A549 (cell line): ENCODE measurements at regions not wholly inside any gene's neighbourhood (a gene's known extent, or its start where the extent isn't known, plus 50 kb on each side); places are given as distances from the start of the nearest gene placed in this dataset.

Source experiments
- ATAC-seq, 2 experiments: fragments of 200-7000 bp in 1 of 2; fragments of >200 bp in 1 of 2; cut with Nextera tagmentation in 1 of 2; cut with Tn5 transposase in 1 of 2; 3 replicates each; pipeline versions ENCODE4 v1.8.0 to v1.9.1; 2018 to 2020; ENCODE audit warnings: mild to moderate bottlenecking in 1 of 2, moderate library complexity in 1 of 2
- CTCF ChIA-PET: fragments of 300-600 bp; sonication (Branson Sonifier 250); formaldehyde crosslinking; extraction: SDS; loops from one replicate; lab custom pipeline; 2021; ENCODE audit warnings: antibody characterized with exemption, inconsistent platforms; lab: Yijun Ruan, JAX
- POLR2A ChIA-PET: fragments of 350-600 bp; formaldehyde crosslinking; extraction: SDS; loops from one replicate; lab custom pipeline; 2021; ENCODE audit warnings: antibody characterized with exemption, inconsistent platforms; lab: Yijun Ruan, JAX
- DNase-seq, 2 experiments: peaks; one replicate each; pipeline versions ENCODE4 v3.0.0 to v3.0.0-alpha.2; 2011 to 2016; ENCODE audit warnings: low read depth in 1 of 2, low spot score in 1 of 2
- FAIRE-seq: peaks from 2 replicates; lab custom pipeline; 2011; peaks lifted over from hg19 to GRCh38; lab: Jason Lieb, UNC
- H3K27ac ChIP-seq, 2 experiments: fragments of >200 bp; sonication (Bioruptor Twin); formaldehyde crosslinking; 3 replicates each; pipeline ENCODE4 v1.5.1; 2016 to 2017
- H3K4me1 ChIP-seq: fragments of >200 bp; sonication (Bioruptor Twin); formaldehyde crosslinking; 3 replicates; pipeline ENCODE4 v1.6.1; 2016
- H3K4me2 ChIP-seq: fragments of >200 bp; sonication (Bioruptor Twin); formaldehyde crosslinking; 3 replicates; pipeline ENCODE4 v1.6.1; 2016
- H3K4me3 ChIP-seq: fragments of >200 bp; sonication (Bioruptor Twin); formaldehyde crosslinking; 3 replicates; pipeline ENCODE4 v1.5.1; 2016
- H3K9me3 ChIP-seq: fragments of >200 bp; sonication (Bioruptor Twin); formaldehyde crosslinking; 3 replicates; pipeline ENCODE4 v1.6.1; 2016
- BHLHE40 ChIP-seq: IDR thresholded peaks from 2 replicates; pipeline ENCODE4 v1.6.1; 2012; ENCODE audit warnings: low read depth, low read length, inconsistent platforms
- CHD2 ChIP-seq: fragments of 150-350 bp; IDR thresholded peaks from 2 replicates; pipeline ENCODE4 v1.6.1; 2014; ENCODE audit warnings: low read length; ENCODE audit not compliant: partially characterized antibody
- CHD4 ChIP-seq: fragments of 200-600 bp; sonication (generic); IDR thresholded peaks from 2 replicates; pipeline ENCODE4 v1.6.1; 2016; ENCODE audit warnings: antibody characterized with exemption, mild to moderate bottlenecking, borderline replicate concordance
- EP300 ChIP-seq, 2 experiments: fragments of >200 bp; sonication (Bioruptor Twin); formaldehyde crosslinking; IDR thresholded peaks; 2 replicates in 1 of 2; 3 replicates in 1 of 2; pipeline ENCODE4 v1.6.1; 2016 to 2017
- ESRRA ChIP-seq: fragments of 150-350 bp; IDR thresholded peaks from 2 replicates; pipeline ENCODE4 v1.6.1; 2014; ENCODE audit warnings: mild to moderate bottlenecking, low read length, borderline replicate concordance
- FOSB ChIP-seq: fragments of 250-450 bp; sonication (Bioruptor Pico); IDR thresholded peaks from 2 replicates; pipeline ENCODE4 v1.5.0; 2020; ENCODE audit warnings: mild to moderate bottlenecking, moderate library complexity
- FOXS1 ChIP-seq: fragments of 250-450 bp; sonication (Bioruptor Pico); IDR thresholded peaks from 2 replicates; pipeline ENCODE4 v1.5.0; 2020; ENCODE audit warnings: mild to moderate bottlenecking, moderate library complexity
- HEYL ChIP-seq: fragments of 250-450 bp; sonication (Bioruptor Pico); IDR thresholded peaks from 2 replicates; pipeline ENCODE4 v1.8.0; 2021; ENCODE audit warnings: mild to moderate bottlenecking, moderate library complexity
- HOXA7 ChIP-seq: fragments of 250-450 bp; sonication (Bioruptor Pico); IDR thresholded peaks from 2 replicates; pipeline ENCODE4 v1.5.0; 2020; ENCODE audit warnings: mild to moderate bottlenecking, moderate library complexity
- HOXB13 ChIP-seq: fragments of 250-450 bp; sonication (Bioruptor Pico); IDR thresholded peaks from 2 replicates; pipeline ENCODE4 v1.5.0; 2020; ENCODE audit warnings: low read depth, mild to moderate bottlenecking, moderate library complexity
- HOXB5 ChIP-seq: fragments of 250-450 bp; sonication (Bioruptor Pico); IDR thresholded peaks from 2 replicates; pipeline ENCODE4 v1.5.0; 2020; ENCODE audit warnings: mild to moderate bottlenecking, moderate library complexity
- KDM1A ChIP-seq: fragments of 200-600 bp; sonication (generic); IDR thresholded peaks from 2 replicates; pipeline ENCODE4 v1.6.1; 2016; ENCODE audit warnings: low read depth, mild to moderate bottlenecking
- NFE2L2 ChIP-seq: fragments of 150-350 bp; conservative IDR thresholded peaks from 2 replicates; pipeline ENCODE4 v1.6.1; 2014; ENCODE audit warnings: low read length
- NPAS2 ChIP-seq: fragments of 250-450 bp; sonication (Bioruptor Pico); IDR thresholded peaks from 2 replicates; pipeline ENCODE4 v1.8.0; 2022; ENCODE audit warnings: mild to moderate bottlenecking, moderate library complexity, borderline replicate concordance
- PHF8 ChIP-seq: fragments of 200-600 bp; sonication (generic); IDR thresholded peaks from 2 replicates; pipeline ENCODE4 v1.6.1; 2016; ENCODE audit warnings: low read depth, mild to moderate bottlenecking, antibody characterized with exemption, moderate library complexity, borderline replicate concordance
- POLR2A ChIP-seq: IDR thresholded peaks from 2 replicates; pipeline ENCODE4 v1.6.1; 2012; ENCODE audit warnings: mild to moderate bottlenecking, low read length
- RARB ChIP-seq: fragments of 250-450 bp; sonication (Bioruptor Pico); IDR thresholded peaks from 2 replicates; pipeline ENCODE4 v1.8.0; 2021; ENCODE audit warnings: mild to moderate bottlenecking, moderate library complexity
- RNF2 ChIP-seq: fragments of 200-600 bp; sonication (generic); IDR thresholded peaks from 2 replicates; pipeline ENCODE4 v1.6.1; 2016; ENCODE audit warnings: low read depth, mild to moderate bottlenecking, antibody characterized with exemption, moderate library complexity, borderline replicate concordance
- ZC3H11A ChIP-seq: fragments of 450-650 bp; IDR thresholded peaks from 2 replicates; pipeline ENCODE4 v1.6.1; 2014; ENCODE audit warnings: antibody characterized with exemption, mild to moderate bottlenecking
- ZFP36 ChIP-seq: fragments of 450-650 bp; IDR thresholded peaks from 2 replicates; pipeline ENCODE4 v1.6.1; 2014; ENCODE audit warnings: borderline replicate concordance; ENCODE audit not compliant: partially characterized antibody
- WGBS: methylation state at CpG from one replicate; pipeline ENCODE4 v1.1.6; 2017; ENCODE audit errors: missing lambda C conversion rate; 5-methylcytosine and 5-hydroxymethylcytosine counted together
- TF ChIP-seq, protein P1 (sequence below): IDR thresholded peaks from 2 replicates; pipeline ENCODE4 v1.6.1; 2012; ENCODE audit warnings: low read depth, borderline replicate concordance
- TF ChIP-seq, protein P2 (sequence below): fragments of 250-450 bp; sonication (Bioruptor Pico); IDR thresholded peaks from 2 replicates; pipeline ENCODE4 v1.5.0; 2021; ENCODE audit warnings: mild to moderate bottlenecking, moderate library complexity, borderline replicate concordance
- TF ChIP-seq, protein P3 (sequence below): fragments of 250-450 bp; sonication (Bioruptor Pico); IDR thresholded peaks from 2 replicates; pipeline ENCODE4 v1.5.0; 2020; ENCODE audit warnings: low read depth, mild to moderate bottlenecking, moderate library complexity
- TF ChIP-seq, protein P4 (sequence below): fragments of >200 bp; sonication (Bioruptor Twin); formaldehyde crosslinking; IDR thresholded peaks from 2 replicates; pipeline ENCODE4 v1.6.1; 2016

DNA sequence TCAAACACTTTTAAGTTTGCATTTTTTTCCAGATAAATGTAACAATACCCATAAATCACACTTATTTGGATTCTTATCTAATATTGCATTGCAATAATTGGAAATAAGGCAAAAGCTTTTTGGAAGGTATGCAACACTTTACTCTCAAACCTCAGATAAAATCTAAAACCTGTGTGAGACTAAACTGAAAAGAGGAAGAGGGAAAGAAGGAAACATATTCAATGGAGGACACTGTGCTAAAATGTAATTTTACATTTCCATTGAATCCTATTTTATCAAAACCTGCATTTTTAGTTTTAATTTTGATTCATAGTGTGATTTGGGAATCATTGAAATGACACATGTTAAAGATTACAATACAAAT is 99.4 kb downstream of the HPGD start:
- ATAC-seq (no peak), FAIRE-seq (no peak), DNase-seq (no peak)
- Histone ChIP-seq H3K9me3 (no peaks in the 10 kb centered on the region), H3K4me2 (peak overlapping the region; percentile 76), H3K4me1 (peaks cover 45% of the 10 kb centered on the region), H3K27ac (peak overlapping the region; percentile 79 to 85), H3K4me3 (no peak overlapping the region)
- no peak for TF ChIP-seq HEYL
- TF ChIP-seq CHD2 = no peak
- no peak for TF ChIP-seq FOXS1 (CRISPR knock-in tag)
- TF ChIP-seq RARB (CRISPR knock-in tag) = no peak
- no peak for TF ChIP-seq NFE2L2
- no peak for TF ChIP-seq EP300 (IDR thresholded peaks at IDR 0.05)
- TF ChIP-seq, protein P1, sequence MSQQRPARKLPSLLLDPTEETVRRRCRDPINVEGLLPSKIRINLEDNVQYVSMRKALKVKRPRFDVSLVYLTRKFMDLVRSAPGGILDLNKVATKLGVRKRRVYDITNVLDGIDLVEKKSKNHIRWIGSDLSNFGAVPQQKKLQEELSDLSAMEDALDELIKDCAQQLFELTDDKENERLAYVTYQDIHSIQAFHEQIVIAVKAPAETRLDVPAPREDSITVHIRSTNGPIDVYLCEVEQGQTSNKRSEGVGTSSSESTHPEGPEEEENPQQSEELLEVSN = no peak
- no peak for TF ChIP-seq ZFP36
- TF ChIP-seq HOXA7 (CRISPR knock-in tag) = no peak
- no peak for TF ChIP-seq BHLHE40
- no peak for TF ChIP-seq HOXB5 (CRISPR knock-in tag)
- ChIA-PET POLR2A (interaction anchor here (1.0 kb wide), 1 partner anchor 100 kb away, joined by 3 read pairs; the partner anchor contains the start of gene HPGD), CTCF (interaction anchor here (0.7 to 1.8 kb wide), 3 partner anchors 20 to 142 kb away, joined by 3 to 7 read pairs (median 4); partner anchors contain the start of gene HPGD)

DNA sequence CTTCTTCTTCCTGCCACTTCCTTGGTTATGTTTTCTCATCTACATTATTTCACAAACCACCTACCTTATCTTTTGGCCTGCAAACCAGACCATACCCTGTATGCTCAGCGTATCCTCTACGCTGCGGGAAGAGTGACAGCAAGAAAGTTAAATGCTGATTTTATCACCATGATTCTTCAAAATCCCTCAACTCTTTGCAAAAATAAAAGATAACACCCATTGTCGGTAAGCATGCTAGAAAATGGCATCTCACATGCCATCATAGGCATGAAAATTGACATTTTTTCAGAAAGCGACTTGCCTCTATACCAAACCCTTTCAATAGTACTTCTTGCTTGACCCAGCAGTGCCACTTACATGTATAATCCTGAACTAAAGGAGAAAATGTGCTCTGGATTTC is 102.0 kb downstream of the HPGD start:
- ChIA-PET CTCF (no interaction called here), POLR2A (no interaction called here)
- peaks cover 35% of the 10 kb centered on the region for H3K4me1 ChIP-seq
- H3K9me3 ChIP-seq = no peaks in the 10 kb centered on the region
- no peak overlapping the region for H3K4me3 ChIP-seq
- FAIRE-seq (no peak), ATAC-seq (no peak), DNase-seq (no peak)
- H3K4me2 ChIP-seq = no peak overlapping the region
- TF ChIP-seq CHD4 = no peak
- TF ChIP-seq POLR2A = no peak
- TF ChIP-seq KDM1A = no peak
- TF ChIP-seq HOXB13 (CRISPR knock-in tag) = no peak
- TF ChIP-seq ESRRA = no peak
- TF ChIP-seq NFE2L2 = no peak
- TF ChIP-seq NPAS2 (CRISPR knock-in tag) = no peak
- no peak for TF ChIP-seq BHLHE40
- TF ChIP-seq PHF8 = no peak
- H3K27ac ChIP-seq = peak overlapping the region in 1 of 2 experiments; percentile 17; a peak in 2 of 6 replicates
- 98% methylated on average over 5 of the region's 5 CpGs for WGBS

DNA sequence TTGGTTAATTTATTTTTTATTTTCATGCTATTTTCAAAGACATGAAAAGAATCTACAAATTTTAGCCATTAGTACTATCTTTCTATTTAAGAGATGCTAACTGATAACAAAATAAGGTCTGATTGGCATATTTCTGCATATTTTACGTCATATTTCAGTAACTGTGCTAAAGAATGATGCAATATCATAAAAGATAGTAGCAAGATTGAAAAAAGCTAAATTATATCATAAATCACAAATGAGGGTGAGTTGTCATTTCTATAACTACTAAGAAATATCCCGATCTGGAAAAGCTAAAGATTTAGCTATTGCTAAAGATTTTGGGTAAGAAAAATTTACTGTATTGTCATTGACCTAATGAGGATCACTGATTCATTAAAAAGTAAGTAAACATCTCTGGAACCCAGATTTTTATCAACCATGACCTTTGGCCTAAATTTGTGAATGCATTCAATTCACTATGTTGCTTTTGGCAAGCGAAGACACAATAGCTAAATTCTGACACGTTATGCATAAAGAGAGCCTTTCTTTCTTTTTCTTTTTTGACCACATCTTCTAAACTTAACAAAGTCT is 103.6 kb downstream of the HPGD start:
- no peak for DNase-seq
- Histone ChIP-seq H3K27ac (no peak overlapping the region), H3K4me2 (no peak overlapping the region)
- POLR2A ChIA-PET = no interaction called here
- no peak for ATAC-seq
- FAIRE-seq = no peak
- CTCF ChIA-PET = no interaction called here
- WGBS = 92% methylated on average over 4 of the region's 4 CpGs
- TF ChIP-seq, protein P2, sequence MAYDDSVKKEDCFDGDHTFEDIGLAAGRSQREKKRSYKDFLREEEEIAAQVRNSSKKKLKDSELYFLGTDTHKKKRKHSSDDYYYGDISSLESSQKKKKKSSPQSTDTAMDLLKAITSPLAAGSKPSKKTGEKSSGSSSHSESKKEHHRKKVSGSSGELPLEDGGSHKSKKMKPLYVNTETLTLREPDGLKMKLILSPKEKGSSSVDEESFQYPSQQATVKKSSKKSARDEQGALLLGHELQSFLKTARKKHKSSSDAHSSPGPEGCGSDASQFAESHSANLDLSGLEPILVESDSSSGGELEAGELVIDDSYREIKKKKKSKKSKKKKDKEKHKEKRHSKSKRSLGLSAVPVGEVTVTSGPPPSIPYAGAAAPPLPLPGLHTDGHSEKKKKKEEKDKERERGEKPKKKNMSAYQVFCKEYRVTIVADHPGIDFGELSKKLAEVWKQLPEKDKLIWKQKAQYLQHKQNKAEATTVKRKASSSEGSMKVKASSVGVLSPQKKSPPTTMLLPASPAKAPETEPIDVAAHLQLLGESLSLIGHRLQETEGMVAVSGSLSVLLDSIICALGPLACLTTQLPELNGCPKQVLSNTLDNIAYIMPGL (CRISPR knock-in tag) = no peak
- no peak for TF ChIP-seq NPAS2 (CRISPR knock-in tag)
- no peak for TF ChIP-seq HOXB5 (CRISPR knock-in tag)
- TF ChIP-seq EP300 (IDR thresholded peaks at IDR 0.05) = no peak
- TF ChIP-seq ESRRA = no peak
- no peak for TF ChIP-seq POLR2A
- TF ChIP-seq, protein P3, sequence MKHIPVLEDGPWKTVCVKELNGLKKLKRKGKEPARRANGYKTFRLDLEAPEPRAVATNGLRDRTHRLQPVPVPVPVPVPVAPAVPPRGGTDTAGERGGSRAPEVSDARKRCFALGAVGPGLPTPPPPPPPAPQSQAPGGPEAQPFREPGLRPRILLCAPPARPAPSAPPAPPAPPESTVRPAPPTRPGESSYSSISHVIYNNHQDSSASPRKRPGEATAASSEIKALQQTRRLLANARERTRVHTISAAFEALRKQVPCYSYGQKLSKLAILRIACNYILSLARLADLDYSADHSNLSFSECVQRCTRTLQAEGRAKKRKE (CRISPR knock-in tag) = no peak
- no peak for TF ChIP-seq RARB (CRISPR knock-in tag)
- no peak for TF ChIP-seq HEYL
- TF ChIP-seq RNF2 = no peak
- no peak for TF ChIP-seq PHF8
- no peak for TF ChIP-seq FOSB (CRISPR knock-in tag)
- TF ChIP-seq ZC3H11A = no peak
- TF ChIP-seq CHD2 = no peak
- TF ChIP-seq, protein P4, sequence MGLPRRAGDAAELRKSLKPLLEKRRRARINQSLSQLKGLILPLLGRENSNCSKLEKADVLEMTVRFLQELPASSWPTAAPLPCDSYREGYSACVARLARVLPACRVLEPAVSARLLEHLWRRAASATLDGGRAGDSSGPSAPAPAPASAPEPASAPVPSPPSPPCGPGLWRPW = no peak
- TF ChIP-seq, all 56 proteins: peak for 0
- Histone ChIP-seq H3K4me1 (peaks cover 22% of the 10 kb centered on the region), H3K9me3 (no peaks in the 10 kb centered on the region), H3K4me3 (no peak overlapping the region)
